Suprapubic skin (tissue), 4 donors: ENCODE measurements at regions not wholly inside any gene's neighbourhood (a gene's known extent, or its start where the extent isn't known, plus 50 kb on each side); places are given as distances from the start of the nearest gene placed in this dataset.

Source experiments
- DNase-seq, 2 donors: peaks; one replicate each; pipeline ENCODE4 v3.0.0-alpha.2; 2019; ENCODE audit warnings: low spot score in 2 of 2
- H3K27ac ChIP-seq: fragments of 200-600 bp; sonication (generic); one replicate; pipeline ENCODE4 v1.5.1; 2019
- H3K27me3 ChIP-seq: fragments of 200-600 bp; sonication (generic); one replicate; pipeline ENCODE4 v1.5.1; 2019
- H3K36me3 ChIP-seq: fragments of 200-600 bp; sonication (generic); one replicate; pipeline ENCODE4 v1.5.1; 2019
- H3K4me1 ChIP-seq: fragments of 200-600 bp; sonication (generic); one replicate; pipeline ENCODE4 v1.5.1; 2019
- H3K4me3 ChIP-seq: fragments of 200-600 bp; sonication (generic); one replicate; pipeline ENCODE4 v1.5.1; 2019; ENCODE audit warnings: mild to moderate bottlenecking
- H3K9me3 ChIP-seq: fragments of 200-600 bp; sonication (generic); one replicate; pipeline ENCODE4 v1.5.1; 2019
- CTCF ChIP-seq, 2 donors: fragments of 200-600 bp in 1 of 2; fragments of 450-650 bp in 1 of 2; sonication (generic) in 1 of 2; IDR thresholded peaks; one replicate each; pipeline ENCODE4 v1.5.1; 2016 to 2019; ENCODE audit warnings: antibody characterized with exemption in 2 of 2, mild to moderate bottlenecking in 1 of 2, moderate library complexity in 1 of 2
- EP300 ChIP-seq: sonication (generic); formaldehyde crosslinking; IDR thresholded peaks from one replicate; pipeline ENCODE4 v1.6.1; 2017; ENCODE audit warnings: antibody characterized with exemption
- POLR2A ChIP-seq, 2 donors: fragments of 450-650 bp; IDR thresholded peaks; one replicate each; pipeline ENCODE4 v1.6.1; 2017; ENCODE audit warnings: antibody characterized with exemption in 2 of 2, mild to moderate bottlenecking in 2 of 2, moderate library complexity in 2 of 2
- POLR2AphosphoS5 ChIP-seq, 3 donors: sonication (generic); formaldehyde crosslinking; IDR thresholded peaks; one replicate each; pipeline ENCODE4 v1.6.1; 2017; ENCODE audit warnings: antibody characterized with exemption in 3 of 3
- WGBS: methylation state at CpG from one replicate; pipeline ENCODE4 v1.1.5; 2018; 5-methylcytosine and 5-hydroxymethylcytosine counted together

DNA sequence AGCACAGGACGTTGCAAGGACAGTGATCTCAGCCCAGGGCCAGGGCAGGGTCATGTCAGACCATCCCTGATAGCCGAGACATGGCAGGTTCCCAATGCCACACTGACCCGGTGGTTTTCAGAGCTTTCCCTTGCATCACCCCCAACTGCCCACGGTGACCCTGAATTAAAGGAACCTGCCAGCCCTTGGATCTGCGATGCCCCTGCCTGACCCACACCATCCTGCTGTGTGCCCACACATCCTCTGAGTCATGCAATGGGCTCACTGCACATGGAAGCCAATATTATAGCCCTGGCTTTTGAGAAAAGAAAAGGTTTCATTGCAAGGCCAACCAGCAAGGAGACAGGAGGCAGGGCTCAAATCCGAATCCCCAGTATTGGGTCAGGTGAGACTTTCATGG lies 132.6 kb upstream of the CST7 start:
- Histone ChIP-seq H3K27me3 (peaks cover 3% of the 10 kb centered on the region), H3K4me1 (no peaks in the 10 kb centered on the region), H3K4me3 (no peak overlapping the region), H3K36me3 (no peaks in the 10 kb centered on the region), H3K27ac (no peak overlapping the region), H3K9me3 (no peaks in the 10 kb centered on the region)
- WGBS, result 60% methylated on average over 6 of the region's 6 CpGs
- no peak for TF ChIP-seq POLR2AphosphoS5 (IDR thresholded peaks at IDR 0.05)
- no peak for TF ChIP-seq POLR2A (IDR thresholded peaks at IDR 0.05)
- TF ChIP-seq EP300, result no peak
- no peak for TF ChIP-seq CTCF (IDR thresholded peaks at IDR 0.05)
- no peak for DNase-seq

GRCh38 chr20:24816907-24817306 lies 132.2 kb upstream of the CST7 start:
- whole genome bisulfite sequencing, result 65% methylated on average over 4 of the region's 4 CpGs
- peaks cover 3% of the 10 kb centered on the region for H3K27me3 ChIP-seq
- H3K27ac ChIP-seq, result no peak overlapping the region
- no peaks in the 10 kb centered on the region for H3K4me1 ChIP-seq
- H3K9me3 ChIP-seq, result no peaks in the 10 kb centered on the region
- H3K36me3 ChIP-seq, result no peaks in the 10 kb centered on the region
- no peak for TF ChIP-seq POLR2AphosphoS5 (IDR thresholded peaks at IDR 0.05)
- TF ChIP-seq POLR2A (IDR thresholded peaks at IDR 0.05), result no peak
- TF ChIP-seq EP300, result no peak
- TF ChIP-seq CTCF (IDR thresholded peaks at IDR 0.05), result no peak
- no peak overlapping the region for H3K4me3 ChIP-seq
- peak in 1 of 2 donors; percentile 5 for DNase-seq

GRCh38 chr20:24817351-24817750 lies 131.7 kb upstream of the CST7 start:
- no peaks in the 10 kb centered on the region for H3K4me1 ChIP-seq
- WGBS, result 89% methylated on average over 6 of the region's 6 CpGs
- H3K36me3 ChIP-seq, result no peaks in the 10 kb centered on the region
- H3K4me3 ChIP-seq, result no peak overlapping the region
- H3K27me3 ChIP-seq, result peaks cover 3% of the 10 kb centered on the region
- peak in 1 of 2 donors; percentile 20 for DNase-seq
- no peaks in the 10 kb centered on the region for H3K9me3 ChIP-seq
- H3K27ac ChIP-seq, result no peak overlapping the region
- TF ChIP-seq POLR2AphosphoS5 (IDR thresholded peaks at IDR 0.05) (no peak), CTCF (IDR thresholded peaks at IDR 0.05) (no peak), POLR2A (IDR thresholded peaks at IDR 0.05) (no peak), EP300 (no peak)

DNA sequence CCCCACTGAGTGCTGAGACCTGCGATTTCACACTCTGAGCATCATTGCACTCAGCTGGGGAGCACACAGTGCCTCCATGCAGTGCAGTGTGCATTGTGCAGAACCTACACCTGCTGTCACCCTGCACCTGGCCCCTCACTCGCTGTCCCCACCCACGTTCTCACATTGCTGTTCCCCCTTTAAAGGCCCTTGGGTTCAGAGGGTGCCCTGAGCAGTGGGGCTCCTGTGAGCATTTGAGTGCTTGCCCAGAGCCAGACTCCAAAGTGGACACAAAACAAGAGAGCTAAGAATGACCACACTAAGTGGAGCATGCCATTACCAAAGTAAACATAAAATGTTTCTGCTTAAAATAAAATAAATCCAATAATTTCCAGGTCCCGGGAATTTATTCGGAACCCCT lies 131.0 kb upstream of the CST7 start:
- H3K27ac ChIP-seq, result no peak overlapping the region
- H3K9me3 ChIP-seq, result no peaks in the 10 kb centered on the region
- H3K36me3 ChIP-seq, result no peaks in the 10 kb centered on the region
- no peak overlapping the region for H3K4me3 ChIP-seq
- H3K4me1 ChIP-seq, result no peaks in the 10 kb centered on the region
- WGBS, result 83% methylated on average over 5 of the region's 5 CpGs
- no peak for TF ChIP-seq POLR2A (IDR thresholded peaks at IDR 0.05)
- TF ChIP-seq EP300, result no peak
- DNase-seq, result no peak
- peaks cover 3% of the 10 kb centered on the region for H3K27me3 ChIP-seq

DNA sequence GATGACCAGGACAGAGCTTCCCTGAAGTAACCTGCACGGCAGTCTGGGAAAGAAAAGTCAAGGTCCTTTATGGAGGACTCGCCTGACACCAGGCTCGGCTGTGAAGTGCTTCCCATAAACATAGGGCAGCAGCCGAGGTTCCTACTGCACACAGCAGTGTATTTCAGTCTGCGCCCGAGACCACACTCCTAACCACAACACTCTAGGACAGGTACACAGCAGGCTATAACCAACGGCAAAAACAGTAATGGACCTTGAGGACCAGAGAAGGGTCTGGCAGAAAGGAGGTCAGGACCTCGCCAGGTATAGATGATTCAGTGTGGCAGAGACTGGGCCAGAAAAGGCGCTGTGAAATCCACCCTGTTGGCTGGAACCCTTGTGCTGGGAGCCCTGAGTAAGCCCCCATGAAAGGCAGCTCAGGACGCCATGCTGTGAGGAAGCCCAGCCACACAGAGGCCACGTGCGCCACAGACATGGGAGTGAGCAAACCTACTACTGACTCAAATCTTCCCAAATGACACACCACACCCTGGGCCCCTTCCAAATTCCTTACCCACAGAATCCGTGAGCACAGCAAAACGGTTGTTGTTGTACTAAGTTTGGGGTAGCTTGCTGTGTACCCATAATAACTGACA lies 129.6 kb upstream of the CST7 start:
- TF ChIP-seq EP300 (no peak), POLR2A (IDR thresholded peaks at IDR 0.05) (no peak), CTCF (IDR thresholded peaks at IDR 0.05) (no peak), POLR2AphosphoS5 (IDR thresholded peaks at IDR 0.05) (no peak)
- H3K9me3 ChIP-seq, result no peaks in the 10 kb centered on the region
- peaks cover 3% of the 10 kb centered on the region for H3K27me3 ChIP-seq
- H3K4me1 ChIP-seq, result no peaks in the 10 kb centered on the region
- no peaks in the 10 kb centered on the region for H3K36me3 ChIP-seq
- DNase-seq, result peak in 1 of 2 donors; percentile 18
- no peak overlapping the region for H3K27ac ChIP-seq
- H3K4me3 ChIP-seq, result no peak overlapping the region
- 91% methylated on average over 11 of the region's 14 CpGs for WGBS

- no peak overlapping the region for H3K4me3 ChIP-seq
- H3K27ac ChIP-seq, result no peak overlapping the region
- no peak for TF ChIP-seq CTCF (IDR thresholded peaks at IDR 0.05)
- no peak for TF ChIP-seq EP300
- no peak for TF ChIP-seq POLR2AphosphoS5 (IDR thresholded peaks at IDR 0.05)
- WGBS, result 94% methylated on average over 6 of the region's 6 CpGs
- H3K36me3 ChIP-seq, result no peaks in the 10 kb centered on the region
- no peaks in the 10 kb centered on the region for H3K27me3 ChIP-seq
- no peaks in the 10 kb centered on the region for H3K9me3 ChIP-seq
- no peak for DNase-seq
- H3K4me1 ChIP-seq, result no peaks in the 10 kb centered on the region
Observed at GRCh38 chr20:24820345-24820744, 128.7 kb upstream of the CST7 start.
